B cell (primary cell): ENCODE measurements at regions not wholly inside any gene's neighbourhood (a gene's known extent, or its start where the extent isn't known, plus 50 kb on each side); places are given as distances from the start of the nearest gene placed in this dataset.

Experiments used
- ATAC-seq: fragments of 200-7000 bp; cut with Tn5 transposase; one replicate; pipeline ENCODE4 v1.10.0; 2021; ENCODE audit warnings: low read depth, mild to moderate bottlenecking, moderate number of reproducible peaks, moderate library complexity
- CTCF ChIA-PET: fragments of 350-600 bp; sonication (Branson Sonifier 250); formaldehyde crosslinking; loops from one replicate; lab custom pipeline; 2021; ENCODE audit warnings: antibody characterized with exemption, inconsistent platforms; lab: Charles Lee
- POLR2A ChIA-PET: fragments of 350-600 bp; sonication (Branson Sonifier 250); formaldehyde crosslinking; loops from one replicate; lab custom pipeline; 2021; ENCODE audit warnings: antibody characterized with exemption; lab: Charles Lee
- DNase-seq: peaks from one replicate; pipeline ENCODE4 v3.0.0; 2013
- H2AFZ ChIP-seq: 2 replicates; pipeline ENCODE4 v1.6.1; 2012; ENCODE audit warnings: mild to moderate bottlenecking, low read depth, low read length; ENCODE audit not compliant: insufficient read depth, poor library complexity, severe bottlenecking
- H3K27ac ChIP-seq, 2 donors: 1 replicate in 1 of 2; 2 replicates in 1 of 2; pipeline ENCODE4 v1.5.1; 2012 to 2013; ENCODE audit warnings: low read length in 2 of 2, mild to moderate bottlenecking in 2 of 2, moderate library complexity in 1 of 2
- H3K27me3 ChIP-seq, 4 experiments: fragments of 200-600 bp in 1 of 4; sonication (generic) in 1 of 4; replicated peaks in 1 of 4; 1 replicate in 2 of 4; 2 replicates in 2 of 4; pipeline versions ENCODE4 v1.6.1 to v1.7.0; 2013 to 2016; ENCODE audit warnings: low read length in 3 of 4, mild to moderate bottlenecking in 2 of 4, mixed read lengths in 1 of 4, moderate library complexity in 1 of 4; ENCODE audit not compliant: insufficient read depth in 4 of 4, control insufficient read depth in 3 of 4; ENCODE audit errors: control extremely low read depth in 1 of 4
- H3K36me3 ChIP-seq, 2 experiments: replicated peaks in 1 of 2; 1 replicate in 1 of 2; 2 replicates in 1 of 2; pipeline versions ENCODE4 v1.6.1 to v1.7.1; 2013; ENCODE audit warnings: low read length in 1 of 2; ENCODE audit not compliant: insufficient read depth in 2 of 2, control insufficient read depth in 1 of 2; ENCODE audit errors: control extremely low read depth in 1 of 2, extremely low read depth in 1 of 2
- H3K4me1 ChIP-seq, 2 donors: fragments of 200-600 bp in 1 of 2; sonication (generic) in 1 of 2; 1 replicate in 1 of 2; 2 replicates in 1 of 2; pipeline versions ENCODE4 v1.5.1 to v1.6.1; 2013 to 2017; ENCODE audit warnings: low read length in 2 of 2; ENCODE audit not compliant: control insufficient read depth in 2 of 2, insufficient read depth in 2 of 2
- H3K4me2 ChIP-seq: replicated peaks from 2 replicates; pipeline ENCODE3; 2012; ENCODE audit warnings: mild to moderate bottlenecking, low read depth, low read length; ENCODE audit not compliant: poor library complexity, severe bottlenecking
- H3K4me3 ChIP-seq, 5 experiments: fragments of 200-600 bp in 1 of 5; sonication (generic) in 1 of 5; 1 replicate in 3 of 5; 2 replicates in 2 of 5; pipeline versions ENCODE4 v1.5.1 to v1.7.0; 2011 to 2016; ENCODE audit warnings: low read length in 4 of 5, mild to moderate bottlenecking in 4 of 5, low read depth in 2 of 5, control low read depth in 1 of 5, moderate library complexity in 1 of 5; ENCODE audit not compliant: insufficient read depth in 1 of 5; ENCODE audit errors: control extremely low read depth in 1 of 5, extremely low read depth in 1 of 5
- H3K79me2 ChIP-seq: fragments of 200-600 bp; sonication (generic); one replicate; pipeline ENCODE4 v1.6.0; 2016; ENCODE audit warnings: low read length; ENCODE audit not compliant: control insufficient read depth, insufficient read depth
- H3K9ac ChIP-seq: fragments of 200-600 bp; sonication (generic); 2 replicates; pipeline ENCODE4 v1.6.1; 2017; ENCODE audit warnings: mild to moderate bottlenecking, low read length, moderate library complexity
- H3K9me3 ChIP-seq, 3 donors: one replicate each; pipeline versions ENCODE4 v1.6.1 to v1.7.1; 2013; ENCODE audit warnings: low read length in 2 of 3; ENCODE audit not compliant: control insufficient read depth in 2 of 3, insufficient read depth in 1 of 3; ENCODE audit errors: control extremely low read depth in 1 of 3
- H4K20me1 ChIP-seq: 2 replicates; pipeline ENCODE4 v1.6.0; 2012; ENCODE audit warnings: mild to moderate bottlenecking, low read length; ENCODE audit not compliant: insufficient read depth, control insufficient read depth, poor library complexity, severe bottlenecking
- H3K27ac Mint-ChIP-seq: one replicate; pipeline ENCODE4 v1.8.0; 2021; ENCODE audit warnings: mixed read lengths
- H3K27me3 Mint-ChIP-seq: one replicate; pipeline ENCODE4 v1.8.0; 2021; ENCODE audit warnings: mixed read lengths
- H3K4me1 Mint-ChIP-seq: one replicate; pipeline ENCODE4 v1.8.0; 2021; ENCODE audit warnings: mixed read lengths
- H3K4me3 Mint-ChIP-seq: one replicate; pipeline ENCODE4 v1.8.0; 2021; ENCODE audit warnings: mixed read lengths
- H3K9me3 Mint-ChIP-seq: one replicate; pipeline ENCODE4 v1.8.0; 2022; ENCODE audit warnings: mixed read lengths; ENCODE audit not compliant: insufficient read depth
- CTCF ChIP-seq: fragments of 200-600 bp; IDR thresholded peaks from one replicate; pipeline ENCODE4 v1.8.0; 2022; ENCODE audit warnings: antibody characterized with exemption, mild to moderate bottlenecking
- EZH2 ChIP-seq: IDR thresholded peaks from 2 replicates; pipeline ENCODE4 v1.6.1; 2012; ENCODE audit warnings: borderline replicate concordance, low read depth, mild to moderate bottlenecking, moderate library complexity, low read length; ENCODE audit not compliant: insufficient read depth, poor library complexity, severe bottlenecking
- WGBS: methylation state at CpG from one replicate; pipeline ENCODE4 v1.1.5; 2013; ENCODE audit warnings: missing lambda C conversion rate; ENCODE audit not compliant: insufficient coverage; 5-methylcytosine and 5-hydroxymethylcytosine counted together
- intact Hi-C: fragments of 100-400 bp; cut with micrococcal nuclease; formaldehyde crosslinking; loops from one replicate; pipeline ENCODE4 v1.10.0; 2022

DNA sequence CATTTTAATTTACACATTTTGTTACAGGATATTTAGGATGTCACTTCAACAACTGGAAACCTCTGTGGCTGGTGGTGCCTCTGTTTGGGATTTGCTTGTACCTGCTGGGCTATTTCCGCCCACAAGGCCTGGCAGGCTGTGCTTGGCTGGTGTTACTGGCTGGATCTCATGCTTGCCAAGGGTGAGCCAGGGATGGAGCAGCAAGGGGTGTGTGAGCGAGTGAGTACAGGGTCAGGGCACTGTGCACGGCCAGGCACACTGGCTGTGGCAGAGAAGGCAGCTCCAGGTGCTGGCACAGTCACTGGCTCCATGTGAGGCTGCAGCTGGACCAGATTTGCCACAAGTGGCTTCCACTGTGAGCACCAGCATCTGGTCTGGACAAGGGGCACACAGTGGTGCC, 1254.8 kb downstream of the SLITRK5 start:
- Histone ChIP-seq H2AFZ (no peak overlapping the region), H4K20me1 (no peaks in the 10 kb centered on the region), H3K4me3 (no peak overlapping the region), H3K4me2 (no peak overlapping the region), H3K27ac (no peak overlapping the region), H3K4me1 (peaks cover 0 to 4% of the 10 kb centered on the region in 2 donors), H3K9ac (no peak overlapping the region), H3K27me3 (no peaks in the 10 kb centered on the region), H3K79me2 (no peaks in the 10 kb centered on the region), H3K36me3 (no peaks in the 10 kb centered on the region), H3K9me3 (peaks cover 1 to 16% (median 8%) of the 10 kb centered on the region in 3 donors)
- ChIA-PET CTCF (no interaction called here), POLR2A (no interaction called here)
- TF ChIP-seq CTCF (no peak), EZH2 (no peak)
- 84% methylated on average over 3 of the region's 3 CpGs for WGBS
- ATAC-seq, result no peak
- Mint-ChIP-seq H3K4me1 (peaks cover 5% of the 10 kb centered on the region), H3K4me3 (no peak overlapping the region), H3K27me3 (no peaks in the 10 kb centered on the region), H3K9me3 (peaks cover 4% of the 10 kb centered on the region), H3K27ac (no peak overlapping the region)
- no peak for DNase-seq
- intact Hi-C loops, result no loop called here

DNA sequence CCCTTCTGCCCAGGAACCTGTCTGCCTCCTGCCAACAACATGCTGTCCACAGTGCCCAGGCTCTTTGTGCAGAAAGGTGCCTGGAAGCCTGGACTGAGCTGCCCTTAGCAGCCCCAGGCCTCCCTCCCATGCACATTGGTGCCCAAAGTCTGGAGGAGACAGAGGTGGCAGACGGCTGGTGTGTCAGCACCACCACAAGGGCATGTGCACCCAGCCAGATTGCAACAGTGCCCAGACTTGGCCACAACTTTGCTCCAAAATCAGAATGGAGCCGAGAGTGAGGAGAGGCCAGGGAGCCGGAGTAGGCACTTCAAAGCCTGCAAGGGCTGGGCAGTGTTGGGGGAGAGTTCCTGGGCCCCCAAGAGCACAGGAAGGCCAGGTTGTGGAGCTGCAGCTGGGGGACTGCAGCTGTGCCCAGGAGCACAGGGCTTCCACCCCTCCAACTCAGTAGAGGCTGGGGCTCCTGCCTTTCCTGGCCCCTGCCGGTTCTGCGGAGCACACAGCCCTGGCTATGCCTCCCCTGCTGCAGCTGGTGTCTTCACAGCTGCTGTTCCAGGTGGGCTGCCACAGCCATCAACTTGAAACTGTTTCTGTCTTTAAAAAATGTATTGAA, 1255.8 kb downstream of the SLITRK5 start:
- Histone ChIP-seq H3K4me3 (no peak overlapping the region), H2AFZ (no peak overlapping the region), H3K9ac (no peak overlapping the region), H3K36me3 (no peaks in the 10 kb centered on the region), H3K27ac (no peak overlapping the region), H3K27me3 (no peaks in the 10 kb centered on the region), H4K20me1 (no peaks in the 10 kb centered on the region), H3K79me2 (no peaks in the 10 kb centered on the region), H3K4me2 (no peak overlapping the region), H3K4me1 (no peaks in the 10 kb centered on the region), H3K9me3 (peaks cover 1 to 16% (median 8%) of the 10 kb centered on the region in 3 donors)
- H3K4me1 Mint-ChIP-seq, result no peaks in the 10 kb centered on the region
- ChIA-PET POLR2A (no interaction called here), CTCF (no interaction called here)
- no peak overlapping the region for H3K27ac Mint-ChIP-seq
- 73% methylated on average over 5 of the region's 5 CpGs for WGBS
- DNase-seq, result no peak
- intact Hi-C loops, result no loop called here
- no peak overlapping the region for H3K4me3 Mint-ChIP-seq
- no peaks in the 10 kb centered on the region for H3K27me3 Mint-ChIP-seq
- H3K9me3 Mint-ChIP-seq, result peaks cover 2% of the 10 kb centered on the region
- no peak for ATAC-seq
- TF ChIP-seq EZH2, result no peak
- no peak for TF ChIP-seq CTCF
